Neuronal stem cell (in vitro differentiated cells): ENCODE measurements at regions not wholly inside any gene's neighbourhood (a gene's known extent, or its start where the extent isn't known, plus 50 kb on each side); places are given as distances from the start of the nearest gene placed in this dataset.

Experiments used
- DNase-seq: peaks from one replicate; pipeline ENCODE4 v3.0.0-alpha.2; 2013; ENCODE audit warnings: low spot score
- H2AFZ ChIP-seq: one replicate; pipeline ENCODE4 v1.6.1; 2013; ENCODE audit warnings: mild to moderate bottlenecking, low read length, inconsistent platforms
- H2AK5ac ChIP-seq: 2 replicates; pipeline ENCODE4 v1.6.1; 2013; ENCODE audit warnings: low read depth, mild to moderate bottlenecking, inconsistent platforms, low read length, moderate library complexity, mixed read lengths
- H2BK120ac ChIP-seq: 2 replicates; pipeline ENCODE4 v1.6.1; 2013; ENCODE audit warnings: low read depth, mild to moderate bottlenecking, inconsistent platforms, low read length, moderate library complexity, mixed read lengths
- H2BK12ac ChIP-seq: one replicate; pipeline ENCODE4 v1.6.1; 2013; ENCODE audit warnings: low read length, inconsistent platforms
- H2BK15ac ChIP-seq: 2 replicates; pipeline ENCODE4 v1.6.1; 2013; ENCODE audit warnings: mild to moderate bottlenecking, low read length, inconsistent platforms, mixed read lengths
- H2BK5ac ChIP-seq: one replicate; pipeline ENCODE4 v1.6.1; 2013; ENCODE audit warnings: inconsistent platforms, mild to moderate bottlenecking, low read length, moderate library complexity
- H3K14ac ChIP-seq: one replicate; pipeline ENCODE4 v1.6.1; 2013; ENCODE audit warnings: low read length, inconsistent platforms
- H3K18ac ChIP-seq: 2 replicates; pipeline ENCODE4 v1.6.1; 2013; ENCODE audit warnings: low read length, inconsistent platforms
- H3K23ac ChIP-seq: 2 replicates; pipeline ENCODE4 v1.6.1; 2013; ENCODE audit warnings: low read depth, mild to moderate bottlenecking, mixed read lengths, low read length, inconsistent platforms; ENCODE audit not compliant: poor library complexity
- H3K27ac ChIP-seq: replicated peaks from 3 replicates; pipeline ENCODE4 v1.5.1; 2013; ENCODE audit warnings: low read length, inconsistent platforms
- H3K27me3 ChIP-seq, 3 experiments: 2 replicates each; pipeline ENCODE4 v1.6.1; 2013; ENCODE audit warnings: low read length in 3 of 3, mild to moderate bottlenecking in 2 of 3, inconsistent platforms in 1 of 3, low read depth in 1 of 3, mixed read lengths in 1 of 3, moderate library complexity in 1 of 3; ENCODE audit not compliant: control insufficient read depth in 3 of 3, insufficient read depth in 3 of 3
- H3K36me3 ChIP-seq, 2 donors: replicated peaks in 1 of 2; 2 replicates each; pipeline ENCODE4 v1.6.1; 2013; ENCODE audit warnings: low read length in 2 of 2; ENCODE audit not compliant: control insufficient read depth in 2 of 2, insufficient read depth in 2 of 2
- H3K4ac ChIP-seq: 2 replicates; pipeline ENCODE4 v1.6.1; 2013; ENCODE audit warnings: inconsistent platforms, mild to moderate bottlenecking, low read length, moderate library complexity
- H3K4me1 ChIP-seq, 2 donors: 1 replicate in 1 of 2; 2 replicates in 1 of 2; pipeline ENCODE4 v1.6.1; 2013; ENCODE audit warnings: low read length in 2 of 2, low read depth in 1 of 2; ENCODE audit not compliant: control insufficient read depth in 2 of 2, insufficient read depth in 1 of 2
- H3K4me2 ChIP-seq: one replicate; pipeline ENCODE4 v1.6.1; 2013; ENCODE audit warnings: mild to moderate bottlenecking, low read length, inconsistent platforms; ENCODE audit not compliant: insufficient read depth, poor library complexity, severe bottlenecking
- H3K4me3 ChIP-seq, 2 donors: 2 replicates each; pipeline ENCODE4 v1.5.1; 2013; ENCODE audit warnings: low read length in 2 of 2, mild to moderate bottlenecking in 2 of 2, inconsistent platforms in 1 of 2, moderate library complexity in 1 of 2
- H3K79me1 ChIP-seq: one replicate; pipeline ENCODE4 v1.6.1; 2013; ENCODE audit warnings: low read depth, mild to moderate bottlenecking, inconsistent platforms, low read length, moderate library complexity
- H3K9ac ChIP-seq: one replicate; pipeline ENCODE4 v1.6.1; 2013; ENCODE audit warnings: mild to moderate bottlenecking, low read depth, low read length, inconsistent platforms; ENCODE audit not compliant: poor library complexity
- H3K9me3 ChIP-seq, 2 donors: replicated peaks in 1 of 2; 2 replicates each; pipeline versions ENCODE3 to v1.6.1; 2013; ENCODE audit warnings: low read length in 2 of 2, mild to moderate bottlenecking in 2 of 2, inconsistent platforms in 1 of 2, low read depth in 1 of 2, mixed read lengths in 1 of 2, moderate library complexity in 1 of 2; ENCODE audit not compliant: control insufficient read depth in 2 of 2, insufficient read depth in 1 of 2
- H4K8ac ChIP-seq: one replicate; pipeline ENCODE4 v1.6.1; 2013; ENCODE audit warnings: low read depth, mild to moderate bottlenecking, inconsistent platforms, low read length, moderate library complexity
- H4K91ac ChIP-seq: one replicate; pipeline ENCODE4 v1.6.1; 2013; ENCODE audit warnings: low read length, low read depth, mild to moderate bottlenecking, inconsistent platforms; ENCODE audit not compliant: poor library complexity
- WGBS, 2 donors: extraction: QIAGEN DNeasy Blood & Tissue Kit; methylation state at CpG; one replicate each; pipeline ENCODE4 v1.1.7; 2013; ENCODE audit warnings: missing lambda C conversion rate in 2 of 2, mixed read lengths in 1 of 2; ENCODE audit not compliant: insufficient read length in 2 of 2, insufficient replicate concordance in 1 of 2; ENCODE audit errors: extremely low coverage in 2 of 2; 5-methylcytosine and 5-hydroxymethylcytosine counted together

DNA sequence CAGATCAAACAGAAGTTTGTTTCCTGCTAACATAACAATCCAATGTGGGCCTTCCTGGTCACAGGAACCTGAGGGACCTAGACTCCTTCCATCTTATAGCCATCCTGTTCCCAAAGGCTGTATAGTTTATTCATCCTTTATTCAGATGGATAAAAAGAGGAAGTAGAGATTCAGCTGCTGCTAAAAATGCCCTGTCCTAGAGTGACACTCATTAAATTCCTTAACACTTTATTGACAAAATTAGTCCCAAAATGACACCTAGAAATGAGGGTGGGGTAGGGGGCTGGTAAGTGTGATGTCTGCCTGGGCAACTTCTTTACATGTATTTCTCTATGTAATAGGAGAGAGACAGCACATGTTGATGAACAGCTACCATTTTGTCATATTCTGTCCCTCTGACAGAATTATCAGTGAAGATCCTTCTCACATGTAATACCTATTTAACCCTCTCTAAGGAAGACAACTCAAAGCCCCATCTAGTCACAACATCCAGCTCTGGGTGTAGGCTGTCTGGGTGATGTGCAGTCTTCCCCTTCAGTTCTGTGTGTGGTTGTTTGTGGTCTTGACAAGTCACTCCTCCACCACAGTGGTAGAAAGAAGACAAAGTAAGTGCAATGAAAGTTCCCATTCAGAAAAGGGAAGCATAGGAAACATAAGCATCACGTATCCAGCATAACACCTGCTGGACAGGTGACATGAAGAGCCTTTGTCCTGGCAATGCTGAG is 253.9 kb upstream of the CNTNAP5 start:
- WGBS, 2 donors, result no CpG with 5 or more reads among the region's 1 CpG
- Histone ChIP-seq H2BK120ac (no peak overlapping the region), H3K4me3 (no peak overlapping the region)

DNA sequence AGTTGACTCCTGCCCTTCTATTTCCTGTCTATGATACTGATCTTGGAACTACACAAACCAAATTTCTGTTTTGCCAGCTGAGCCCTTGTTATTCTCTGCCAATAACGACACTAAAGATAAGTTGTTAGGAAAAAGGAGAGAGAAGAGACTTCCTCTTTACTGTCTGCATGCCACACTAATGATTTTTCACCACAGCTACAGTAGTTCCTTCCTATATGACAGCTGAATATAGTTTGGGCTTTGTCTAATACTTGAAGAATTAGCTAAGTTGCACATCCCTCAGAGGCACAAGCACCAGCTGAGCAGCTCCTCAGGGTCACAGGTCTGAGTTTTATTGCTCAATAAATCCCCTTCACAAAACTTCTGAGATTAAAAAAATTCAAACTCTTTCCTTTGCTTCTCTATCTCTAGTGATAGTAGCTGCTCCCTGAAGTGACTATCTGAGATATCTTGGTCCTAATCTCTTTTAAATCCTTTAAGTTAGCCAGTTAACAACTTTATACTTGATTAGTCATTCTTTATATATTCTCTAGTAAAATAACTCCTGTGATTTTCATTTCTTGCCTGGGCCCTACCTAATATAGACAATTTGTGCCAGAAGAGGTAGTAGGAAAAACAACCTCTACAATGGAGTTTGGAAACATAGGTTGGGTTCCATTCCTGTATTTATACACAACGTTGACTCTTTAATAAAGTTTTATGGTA is 253.0 kb upstream of the CNTNAP5 start:
- no peaks in the 10 kb centered on the region for H3K9me3 ChIP-seq
- DNase-seq, result no peak

More for the DNA sequence above, 253.9 kb upstream of the CNTNAP5 start:
- Histone ChIP-seq H3K9ac (no peak overlapping the region), H3K4me2 (no peak overlapping the region), H2AK5ac (no peak overlapping the region), H3K79me1 (no peaks in the 10 kb centered on the region), H3K4me1 (no peaks in the 10 kb centered on the region), H3K27ac (no peak overlapping the region), H3K18ac (no peak overlapping the region), H3K9me3 (no peaks in the 10 kb centered on the region), H2BK12ac (no peak overlapping the region), H3K4ac (no peak overlapping the region), H3K14ac (no peak overlapping the region), H2AFZ (no peak overlapping the region), H3K36me3 (no peaks in the 10 kb centered on the region), H2BK15ac (no peak overlapping the region), H3K23ac (no peak overlapping the region), H2BK5ac (no peak overlapping the region), H4K8ac (no peak overlapping the region), H4K91ac (no peak overlapping the region), H3K27me3 (no peaks in the 10 kb centered on the region)
- no peak for DNase-seq

DNA sequence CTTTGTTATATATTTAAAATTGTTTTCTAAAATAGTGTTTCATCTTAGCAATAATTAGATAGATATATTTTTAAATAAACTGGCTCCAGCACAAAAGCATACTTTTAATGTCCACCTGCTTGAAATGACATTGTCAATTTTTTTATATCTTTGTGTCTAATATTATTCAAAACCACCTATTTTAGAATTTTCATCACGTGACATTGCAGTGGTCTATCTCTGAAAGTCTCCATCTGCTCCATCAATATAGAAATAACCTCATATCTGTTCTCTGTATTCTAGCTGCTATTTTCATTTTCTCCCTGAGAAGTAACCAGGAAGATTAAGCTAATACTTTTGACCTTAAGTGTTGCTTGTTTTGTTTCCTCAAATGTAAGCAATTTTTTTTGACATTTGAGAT is 248.0 kb upstream of the CNTNAP5 start:
- Histone ChIP-seq H3K9ac (no peak overlapping the region), H3K4me3 (no peak overlapping the region), H2BK5ac (no peak overlapping the region), H2AFZ (no peak overlapping the region), H3K4me1 (no peaks in the 10 kb centered on the region), H2BK12ac (no peak overlapping the region), H4K8ac (no peak overlapping the region), H3K4me2 (no peak overlapping the region), H3K36me3 (no peaks in the 10 kb centered on the region), H2AK5ac (no peak overlapping the region), H2BK15ac (no peak overlapping the region), H3K14ac (no peak overlapping the region), H3K79me1 (no peaks in the 10 kb centered on the region), H2BK120ac (no peak overlapping the region), H3K9me3 (no peaks in the 10 kb centered on the region), H3K18ac (no peak overlapping the region), H3K27me3 (no peaks in the 10 kb centered on the region), H4K91ac (no peak overlapping the region), H3K27ac (no peak overlapping the region), H3K4ac (no peak overlapping the region), H3K23ac (no peak overlapping the region)
- no peak for DNase-seq
- no CpG with 5 or more reads among the region's 1 CpG for WGBS, 2 donors

More for the DNA sequence above, 253.0 kb upstream of the CNTNAP5 start:
- Histone ChIP-seq H2AK5ac (no peak overlapping the region), H3K18ac (no peak overlapping the region), H4K8ac (no peak overlapping the region), H3K27me3 (no peaks in the 10 kb centered on the region), H2BK12ac (no peak overlapping the region), H3K36me3 (no peaks in the 10 kb centered on the region), H3K4ac (no peak overlapping the region), H3K14ac (no peak overlapping the region), H2BK15ac (no peak overlapping the region), H2BK5ac (no peak overlapping the region), H2AFZ (no peak overlapping the region), H3K23ac (no peak overlapping the region), H3K4me2 (no peak overlapping the region), H3K9ac (no peak overlapping the region), H2BK120ac (no peak overlapping the region), H3K4me1 (no peaks in the 10 kb centered on the region), H4K91ac (no peak overlapping the region), H3K27ac (no peak overlapping the region), H3K79me1 (no peaks in the 10 kb centered on the region), H3K4me3 (no peak overlapping the region)
- WGBS, 2 donors, result no CpG with 5 or more reads among the region's 2 CpGs

DNA sequence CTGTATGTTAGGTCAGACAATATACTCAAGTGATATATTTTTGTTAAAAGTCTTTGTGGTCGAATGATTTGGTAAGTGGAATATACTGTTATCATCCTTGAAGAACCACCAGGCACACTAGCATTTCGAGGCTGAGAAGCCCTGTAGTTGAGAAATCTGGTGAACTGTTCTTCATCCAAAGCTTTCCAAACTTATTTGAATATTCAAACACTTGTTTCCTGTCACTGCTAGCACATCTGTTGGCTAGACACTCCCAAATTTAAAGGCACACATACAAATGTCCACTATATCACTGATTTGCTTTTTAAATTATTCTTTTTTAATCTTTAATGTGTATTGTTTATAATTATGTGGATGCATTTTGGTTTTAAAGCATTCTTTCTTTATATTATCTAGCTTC is 241.9 kb upstream of the CNTNAP5 start:
- Histone ChIP-seq H2BK5ac (no peak overlapping the region), H3K4ac (no peak overlapping the region), H3K9me3 (no peaks in the 10 kb centered on the region), H4K91ac (no peak overlapping the region), H2BK120ac (no peak overlapping the region), H3K4me2 (no peak overlapping the region), H3K4me3 (no peak overlapping the region), H3K23ac (no peak overlapping the region), H2BK15ac (no peak overlapping the region), H2BK12ac (no peak overlapping the region), H3K27ac (no peak overlapping the region), H2AFZ (no peak overlapping the region), H3K4me1 (no peaks in the 10 kb centered on the region), H3K36me3 (no peaks in the 10 kb centered on the region), H3K14ac (no peak overlapping the region), H2AK5ac (no peak overlapping the region), H3K27me3 (no peaks in the 10 kb centered on the region), H4K8ac (no peak overlapping the region), H3K9ac (no peak overlapping the region), H3K79me1 (no peaks in the 10 kb centered on the region), H3K18ac (no peak overlapping the region)
- WGBS, 2 donors, result no CpG with 5 or more reads among the region's 2 CpGs
- DNase-seq, result no peak
